Body of pancreas (tissue), 4 donors: ENCODE measurements at regions not wholly inside any gene's neighbourhood (a gene's known extent, or its start where the extent isn't known, plus 50 kb on each side); places are given as distances from the start of the nearest gene placed in this dataset.
"Not testable (repeated sequence)": the region's sequence is repeated elsewhere in the genome, so short reads cannot be mapped to it uniquely, and the experiment has no call there.

Source experiments
- ATAC-seq: fragments of 150-250 bp; one replicate; pipeline ENCODE4 v1.9.1; 2016
- DNase-seq, 4 donors: peaks; one replicate each; pipeline ENCODE4 v3.0.0-alpha.2; 2019
- H3K27ac ChIP-seq, 4 donors: fragments of 200-600 bp; sonication (generic); 1 replicate in 3 of 4; 2 replicates in 1 of 4; pipeline versions ENCODE4 v1.5.1 to v1.6.1; 2016 to 2019; ENCODE audit warnings: mild to moderate bottlenecking in 1 of 4, mixed read lengths in 1 of 4, moderate library complexity in 1 of 4
- H3K27me3 ChIP-seq, 2 donors: fragments of 200-600 bp; sonication (generic); one replicate each; pipeline ENCODE4 v1.6.0; 2016; ENCODE audit warnings: mild to moderate bottlenecking in 1 of 2
- H3K36me3 ChIP-seq, 2 donors: fragments of 200-600 bp; sonication (generic); replicated peaks in 1 of 2; 2 replicates each; pipeline ENCODE4 v1.5.1; 2016; ENCODE audit warnings: low read depth in 2 of 2; ENCODE audit not compliant: insufficient read depth in 1 of 2
- H3K4me1 ChIP-seq: fragments of 200-600 bp; sonication (generic); one replicate; pipeline ENCODE4 v1.6.0; 2016
- H3K4me3 ChIP-seq, 2 donors: fragments of 200-600 bp; sonication (generic); 1 replicate in 1 of 2; 2 replicates in 1 of 2; pipeline ENCODE4 v1.5.1; 2016 to 2019
- H3K9me3 ChIP-seq, 3 donors: fragments of 200-600 bp; sonication (generic); 1 replicate in 2 of 3; 2 replicates in 1 of 3; pipeline ENCODE4 v1.5.1; 2016
- POLR2A ChIP-seq, 3 donors: fragments of 450-650 bp; IDR thresholded peaks; one replicate each; pipeline ENCODE4 v1.6.1; 2016; ENCODE audit warnings: antibody characterized with exemption in 3 of 3, mild to moderate bottlenecking in 2 of 3
- WGBS, 2 donors: methylation state at CpG; one replicate each; pipeline ENCODE4 v1.1.5; 2017; 5-methylcytosine and 5-hydroxymethylcytosine counted together
- intact Hi-C: fragments of 100-400 bp; cut with DNase I; formaldehyde crosslinking; loops from one replicate; pipeline ENCODE4 v1.15.1; 2023
- TF ChIP-seq, protein P1 (sequence below), 7 experiments: fragments of 450-650 bp in 4 of 7; fragments of 200-600 bp in 3 of 7; sonication (generic) in 3 of 7; IDR thresholded peaks; one replicate each; pipeline ENCODE4 v1.5.1; 2016 to 2019; ENCODE audit warnings: antibody characterized with exemption in 7 of 7

DNA sequence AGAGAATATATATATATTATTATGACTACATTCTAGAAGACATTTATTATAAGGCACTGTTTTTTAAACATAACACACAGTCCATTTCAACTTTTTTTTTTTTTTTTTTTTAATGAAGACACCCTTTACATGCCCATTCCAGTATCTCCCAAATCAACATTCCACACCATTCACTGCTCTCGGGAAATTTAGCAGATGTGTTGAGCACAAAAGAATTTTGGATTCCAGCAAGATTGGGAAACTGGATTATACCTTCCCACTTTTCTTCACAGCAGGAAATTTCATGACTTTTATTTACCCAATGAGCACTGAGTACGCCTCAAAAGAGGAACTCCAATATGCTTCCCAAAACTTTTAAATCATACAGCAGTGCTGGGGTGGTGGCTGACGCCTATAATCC lies 333.6 kb upstream of the DAB2 start:
- no peaks in the 10 kb centered on the region for H3K4me1 ChIP-seq
- H3K27me3 ChIP-seq: no peaks in the 10 kb centered on the region
- TF ChIP-seq, protein P1, sequence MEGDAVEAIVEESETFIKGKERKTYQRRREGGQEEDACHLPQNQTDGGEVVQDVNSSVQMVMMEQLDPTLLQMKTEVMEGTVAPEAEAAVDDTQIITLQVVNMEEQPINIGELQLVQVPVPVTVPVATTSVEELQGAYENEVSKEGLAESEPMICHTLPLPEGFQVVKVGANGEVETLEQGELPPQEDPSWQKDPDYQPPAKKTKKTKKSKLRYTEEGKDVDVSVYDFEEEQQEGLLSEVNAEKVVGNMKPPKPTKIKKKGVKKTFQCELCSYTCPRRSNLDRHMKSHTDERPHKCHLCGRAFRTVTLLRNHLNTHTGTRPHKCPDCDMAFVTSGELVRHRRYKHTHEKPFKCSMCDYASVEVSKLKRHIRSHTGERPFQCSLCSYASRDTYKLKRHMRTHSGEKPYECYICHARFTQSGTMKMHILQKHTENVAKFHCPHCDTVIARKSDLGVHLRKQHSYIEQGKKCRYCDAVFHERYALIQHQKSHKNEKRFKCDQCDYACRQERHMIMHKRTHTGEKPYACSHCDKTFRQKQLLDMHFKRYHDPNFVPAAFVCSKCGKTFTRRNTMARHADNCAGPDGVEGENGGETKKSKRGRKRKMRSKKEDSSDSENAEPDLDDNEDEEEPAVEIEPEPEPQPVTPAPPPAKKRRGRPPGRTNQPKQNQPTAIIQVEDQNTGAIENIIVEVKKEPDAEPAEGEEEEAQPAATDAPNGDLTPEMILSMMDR (IDR thresholded peaks at IDR 0.05): no peak
- no peak for TF ChIP-seq POLR2A (IDR thresholded peaks at IDR 0.05)
- intact Hi-C loops: no loop called here
- WGBS, 2 donors: 80 to 82% methylated on average over 3 of the region's 3 CpGs
- no peaks in the 10 kb centered on the region for H3K36me3 ChIP-seq
- no peak overlapping the region for H3K27ac ChIP-seq
- H3K9me3 ChIP-seq: no peaks in the 10 kb centered on the region
- ATAC-seq (no peak), DNase-seq (no peak)
- H3K4me3 ChIP-seq: no peak overlapping the region

GRCh38 chr5:39757131-39757530 lies 332.4 kb upstream of the DAB2 start:
- Histone ChIP-seq H3K4me1 (no peaks in the 10 kb centered on the region), H3K27me3 (no peaks in the 10 kb centered on the region), H3K36me3 (no peaks in the 10 kb centered on the region), H3K4me3 (no peak overlapping the region), H3K9me3 (no peaks in the 10 kb centered on the region), H3K27ac (no peak overlapping the region)
- intact Hi-C loops: no loop called here
- no peak for TF ChIP-seq POLR2A (IDR thresholded peaks at IDR 0.05)
- TF ChIP-seq, protein P1 (IDR thresholded peaks at IDR 0.05): no peak
- no peak for ATAC-seq
- no peak for DNase-seq
- WGBS, 2 donors: 68 to 73% methylated on average over 1 of the region's 1 CpG

- TF ChIP-seq, protein P1 (IDR thresholded peaks at IDR 0.05): no peak
- no peak for TF ChIP-seq POLR2A (IDR thresholded peaks at IDR 0.05)
- H3K9me3 ChIP-seq: no peaks in the 10 kb centered on the region
- peak in 2 of 4 donors; percentile 18 to 43 for DNase-seq
Observed at GRCh38 chr5:39755986-39756385, 331.2 kb upstream of the DAB2 start.

DNA sequence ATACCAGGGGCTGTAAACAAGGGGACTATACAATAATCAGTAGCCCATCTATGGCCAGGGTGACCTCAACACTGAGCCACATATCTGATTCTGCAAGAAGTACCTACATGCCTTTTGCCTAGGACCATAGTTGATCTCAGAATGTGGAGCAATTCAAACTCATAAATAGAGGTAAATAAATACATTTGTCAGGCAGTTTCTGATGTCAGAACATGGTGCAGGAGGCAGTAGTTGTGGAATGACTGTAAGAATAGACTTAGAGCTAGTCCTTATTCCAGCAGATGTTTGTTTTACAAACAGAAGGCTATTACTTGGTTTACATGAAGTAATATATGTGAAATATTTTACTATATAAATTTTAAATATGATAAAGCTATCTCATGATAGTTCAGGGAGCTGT lies 330.7 kb upstream of the DAB2 start:
- Histone ChIP-seq H3K36me3 (no peaks in the 10 kb centered on the region), H3K4me1 (no peaks in the 10 kb centered on the region), H3K4me3 (no peak overlapping the region), H3K9me3 (no peaks in the 10 kb centered on the region), H3K27ac (no peak overlapping the region), H3K27me3 (no peaks in the 10 kb centered on the region)
- TF ChIP-seq POLR2A (IDR thresholded peaks at IDR 0.05): no peak
- TF ChIP-seq, protein P1 (IDR thresholded peaks at IDR 0.05): no peak
- ATAC-seq: no peak
- intact Hi-C loops: no loop called here
- no peak for DNase-seq

More at GRCh38 chr5:39755986-39756385, 331.2 kb upstream of the DAB2 start:
- H3K4me3 ChIP-seq: no peak overlapping the region
- H3K27me3 ChIP-seq: no peaks in the 10 kb centered on the region
- no peaks in the 10 kb centered on the region for H3K36me3 ChIP-seq
- intact Hi-C loops: no loop called here
- H3K4me1 ChIP-seq: no peaks in the 10 kb centered on the region
- no peak overlapping the region for H3K27ac ChIP-seq
- no peak for ATAC-seq

DNA sequence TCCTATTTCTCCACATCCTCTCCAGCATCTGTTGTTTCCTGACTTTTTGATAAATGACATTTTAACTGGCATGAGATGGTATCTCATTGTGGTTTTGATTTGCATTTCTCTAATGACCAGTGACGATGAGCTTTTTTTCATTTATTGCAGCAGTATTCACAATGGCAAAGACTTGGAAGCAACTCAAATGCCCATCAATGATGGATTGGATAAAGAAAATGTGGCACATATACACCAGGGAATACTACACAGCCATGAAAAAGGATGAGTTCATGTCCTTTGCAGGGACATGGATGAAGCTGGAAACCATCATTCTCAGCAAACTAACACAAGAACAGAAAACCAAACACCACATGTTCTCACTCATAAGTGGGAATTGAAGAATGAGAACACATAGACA lies 329.0 kb upstream of the DAB2 start:
- 97 to 100% methylated on average over 1 of the region's 1 CpG for WGBS, 2 donors

More for the DNA sequence above, 329.0 kb upstream of the DAB2 start:
- H3K36me3 ChIP-seq, H3K27me3 ChIP-seq, ATAC-seq, H3K27ac ChIP-seq, H3K4me1 ChIP-seq, H3K9me3 ChIP-seq, H3K4me3 ChIP-seq, DNase-seq, intact Hi-C loops: not testable (repeated sequence)
